ENCODE measurements at regions not wholly inside any gene's neighbourhood (a gene's known extent, or its start where the extent isn't known, plus 50 kb on each side); places are given as distances from the start of the nearest gene placed in this dataset.

GRCh38 chr9:23926368-23926767 is 100.3 kb upstream of the ELAVL2 start:
- ChIA-PET CTCF (no interaction called here), POLR2A (no interaction called here)
- no peaks in the 10 kb centered on the region for H3K4me1 ChIP-seq (ENCODE audit: control extremely low read depth in 1 of 4, control insufficient read depth in 4 of 4, insufficient read depth in 4 of 4, low read length in 3 of 4)
- no peaks in the 10 kb centered on the region for H3K27me3 ChIP-seq (replicated peaks in 2 of 5; ENCODE audit: control insufficient read depth in 4 of 5, insufficient read depth in 5 of 5, low read length in 4 of 5)
- no peak overlapping the region for H3K27ac ChIP-seq (ENCODE audit: insufficient read depth in 1 of 2, low read depth in 1 of 2, low read length in 2 of 2, poor library complexity in 1 of 2, severe bottlenecking in 2 of 2)
- no peak overlapping the region for H3K4me3 ChIP-seq (ENCODE audit: control insufficient read depth in 1 of 7, extremely low read depth in 1 of 7, insufficient read depth in 4 of 7, low read depth in 2 of 7, low read length in 6 of 7)
- H3K36me3 ChIP-seq (ENCODE audit: control insufficient read depth in 4 of 4, insufficient read depth in 4 of 4, low read length in 3 of 4) = no peaks in the 10 kb centered on the region
- H3K9me3 ChIP-seq (ENCODE audit: control extremely low read depth in 1 of 5, control insufficient read depth in 4 of 5, insufficient read depth in 2 of 5, low read depth in 1 of 5, low read length in 4 of 5) = no peaks in the 10 kb centered on the region
- no peak for DNase-seq

- 96% methylated on average over 10 of the region's 17 CpGs for WGBS (ENCODE audit: insufficient coverage)
- Histone ChIP-seq H3K27ac (ENCODE audit: insufficient read depth in 1 of 2, low read depth in 1 of 2, low read length in 2 of 2, poor library complexity in 1 of 2, severe bottlenecking in 2 of 2) (no peak overlapping the region), H3K4me1 (ENCODE audit: control extremely low read depth in 1 of 4, control insufficient read depth in 4 of 4, insufficient read depth in 4 of 4, low read length in 3 of 4) (no peaks in the 10 kb centered on the region), H3K36me3 (ENCODE audit: control insufficient read depth in 4 of 4, insufficient read depth in 4 of 4, low read length in 3 of 4) (no peaks in the 10 kb centered on the region), H3K27me3 (replicated peaks in 2 of 5; ENCODE audit: control insufficient read depth in 4 of 5, insufficient read depth in 5 of 5, low read length in 4 of 5) (no peaks in the 10 kb centered on the region), H3K4me3 (ENCODE audit: control insufficient read depth in 1 of 7, extremely low read depth in 1 of 7, insufficient read depth in 4 of 7, low read depth in 2 of 7, low read length in 6 of 7) (no peak overlapping the region), H3K9me3 (ENCODE audit: control extremely low read depth in 1 of 5, control insufficient read depth in 4 of 5, insufficient read depth in 2 of 5, low read depth in 1 of 5, low read length in 4 of 5) (no peaks in the 10 kb centered on the region)
- DNase-seq = no peak
- POLR2A ChIA-PET = no interaction called here
- CTCF ChIA-PET = no interaction called here
Observed at GRCh38 chr9:23914431-23915003, 88.5 kb upstream of the ELAVL2 start.

DNA sequence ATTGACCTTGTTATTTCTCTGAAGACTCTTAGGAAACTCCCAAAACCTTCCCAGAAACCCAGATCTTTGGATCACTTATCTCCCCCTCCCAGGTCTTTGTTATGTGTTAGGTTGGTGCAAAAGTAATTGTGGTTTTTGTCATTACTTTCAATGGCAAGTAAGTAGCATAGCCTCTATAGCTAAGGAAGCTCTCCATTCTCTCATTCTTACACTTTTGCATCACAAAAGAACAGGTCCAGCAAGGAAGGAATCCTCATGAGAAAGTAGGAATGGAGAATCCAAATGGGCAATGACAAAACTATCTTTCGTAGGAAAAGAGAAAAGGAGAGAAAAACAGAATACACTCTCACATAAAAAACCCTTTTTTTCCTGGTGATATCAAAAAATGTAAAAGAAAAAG is 81.3 kb upstream of the ELAVL2 start:
- Histone ChIP-seq H3K4me1 (ENCODE audit: control extremely low read depth in 1 of 4, control insufficient read depth in 4 of 4, insufficient read depth in 4 of 4, low read length in 3 of 4) (no peaks in the 10 kb centered on the region), H3K27me3 (replicated peaks in 2 of 5; ENCODE audit: control insufficient read depth in 4 of 5, insufficient read depth in 5 of 5, low read length in 4 of 5) (no peaks in the 10 kb centered on the region), H3K4me3 (ENCODE audit: control insufficient read depth in 1 of 7, extremely low read depth in 1 of 7, insufficient read depth in 4 of 7, low read depth in 2 of 7, low read length in 6 of 7) (no peak overlapping the region), H3K27ac (ENCODE audit: insufficient read depth in 1 of 2, low read depth in 1 of 2, low read length in 2 of 2, poor library complexity in 1 of 2, severe bottlenecking in 2 of 2) (no peak overlapping the region), H3K9me3 (ENCODE audit: control extremely low read depth in 1 of 5, control insufficient read depth in 4 of 5, insufficient read depth in 2 of 5, low read depth in 1 of 5, low read length in 4 of 5) (no peaks in the 10 kb centered on the region), H3K36me3 (ENCODE audit: control insufficient read depth in 4 of 4, insufficient read depth in 4 of 4, low read length in 3 of 4) (no peaks in the 10 kb centered on the region)
- ChIA-PET POLR2A (no interaction called here), CTCF (no interaction called here)
- no CpG with 5 or more reads among the region's 1 CpG for WGBS (ENCODE audit: insufficient coverage)
- DNase-seq = no peak

- Histone ChIP-seq H3K27me3 (replicated peaks in 2 of 5; ENCODE audit: control insufficient read depth in 4 of 5, insufficient read depth in 5 of 5, low read length in 4 of 5) (no peaks in the 10 kb centered on the region), H3K36me3 (ENCODE audit: control insufficient read depth in 4 of 4, insufficient read depth in 4 of 4, low read length in 3 of 4) (no peaks in the 10 kb centered on the region), H3K27ac (ENCODE audit: insufficient read depth in 1 of 2, low read depth in 1 of 2, low read length in 2 of 2, poor library complexity in 1 of 2, severe bottlenecking in 2 of 2) (no peak overlapping the region), H3K9me3 (ENCODE audit: control extremely low read depth in 1 of 5, control insufficient read depth in 4 of 5, insufficient read depth in 2 of 5, low read depth in 1 of 5, low read length in 4 of 5) (peaks cover 0 to 4% (median 0%) of the 10 kb centered on the region in 5 experiments), H3K4me1 (ENCODE audit: control extremely low read depth in 1 of 4, control insufficient read depth in 4 of 4, insufficient read depth in 4 of 4, low read length in 3 of 4) (no peaks in the 10 kb centered on the region), H3K4me3 (ENCODE audit: control insufficient read depth in 1 of 7, extremely low read depth in 1 of 7, insufficient read depth in 4 of 7, low read depth in 2 of 7, low read length in 6 of 7) (no peak overlapping the region)
- ChIA-PET CTCF (no interaction called here), POLR2A (no interaction called here)
- DNase-seq = no peak
- no CpG with 5 or more reads among the region's 1 CpG for WGBS (ENCODE audit: insufficient coverage)
Observed at GRCh38 chr9:23887781-23888180, 61.7 kb upstream of the ELAVL2 start.

Data from common myeloid progenitor, CD34-positive (primary cell).